Parathyroid adenoma (tissue), 2 donors: ENCODE measurements at regions not wholly inside any gene's neighbourhood (a gene's known extent, or its start where the extent isn't known, plus 50 kb on each side); places are given as distances from the start of the nearest gene placed in this dataset.
"Not testable (repeated sequence)": the region's sequence is repeated elsewhere in the genome, so short reads cannot be mapped to it uniquely, and the experiment has no call there.

Source experiments
- H2AFZ ChIP-seq: fragments of 300-600 bp; sonication (generic); one replicate; pipeline ENCODE4 v1.7.0; 2017; ENCODE audit warnings: antibody characterized with exemption, mild to moderate bottlenecking
- H3K27ac ChIP-seq: fragments of 300-600 bp; sonication (generic); one replicate; pipeline ENCODE4 v1.7.0; 2017
- H3K27me3 ChIP-seq: fragments of 300-600 bp; sonication (generic); one replicate; pipeline ENCODE4 v1.7.0; 2017; ENCODE audit warnings: low read length; ENCODE audit not compliant: control insufficient read depth, insufficient read depth
- H3K36me3 ChIP-seq: fragments of 300-600 bp; sonication (generic); one replicate; pipeline ENCODE4 v1.7.0; 2017; ENCODE audit warnings: low read length; ENCODE audit not compliant: control insufficient read depth, insufficient read depth
- H3K4me1 ChIP-seq: fragments of 300-600 bp; sonication (generic); one replicate; pipeline ENCODE4 v1.7.0; 2017; ENCODE audit warnings: control low read depth
- H3K4me2 ChIP-seq: fragments of 300-600 bp; sonication (generic); one replicate; pipeline ENCODE4 v1.7.0; 2017; ENCODE audit warnings: low read length
- H3K4me3 ChIP-seq: fragments of 300-600 bp; sonication (generic); one replicate; pipeline ENCODE4 v1.7.0; 2017; ENCODE audit warnings: low read depth, low read length
- H3K79me2 ChIP-seq: fragments of 300-600 bp; sonication (generic); one replicate; pipeline ENCODE4 v1.7.0; 2017; ENCODE audit warnings: control low read depth
- H3K9ac ChIP-seq: fragments of 300-600 bp; sonication (generic); one replicate; pipeline ENCODE4 v1.7.0; 2017; ENCODE audit warnings: mild to moderate bottlenecking
- H3K9me3 ChIP-seq: fragments of 300-600 bp; sonication (generic); one replicate; pipeline ENCODE4 v1.7.0; 2017; ENCODE audit warnings: low read length; ENCODE audit not compliant: control insufficient read depth
- TF ChIP-seq, protein P1 (sequence below): fragments of 300-600 bp; sonication (generic); IDR thresholded peaks from one replicate; pipeline ENCODE4 v1.7.0; 2017; ENCODE audit warnings: antibody characterized with exemption, mild to moderate bottlenecking
- donor health status: primary hyperparathyroidism.

DNA sequence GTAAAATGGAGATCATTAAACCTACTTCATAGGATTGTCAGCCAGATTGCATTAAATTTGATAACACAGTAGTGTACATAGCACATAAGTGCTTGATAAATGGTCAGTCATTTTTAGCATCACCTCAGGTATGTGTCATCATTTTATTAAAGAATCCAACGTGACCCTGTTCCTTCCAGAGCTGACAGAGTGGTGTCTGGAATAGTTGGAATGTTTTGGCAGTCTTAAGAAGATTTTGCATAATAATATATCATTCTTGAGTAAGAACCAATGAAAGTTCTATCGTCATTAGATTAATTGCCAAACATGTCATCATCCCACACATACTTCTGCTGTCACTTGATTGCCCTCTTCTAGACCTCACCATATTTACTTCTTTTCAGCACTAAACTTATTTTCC, 451.4 kb upstream of the POM121L12 start:
- no peak overlapping the region for H3K27ac ChIP-seq
- H3K4me2 ChIP-seq, result no peak overlapping the region
- no peak overlapping the region for H2AFZ ChIP-seq
- H3K9me3 ChIP-seq, result no peaks in the 10 kb centered on the region
- TF ChIP-seq, protein P1, sequence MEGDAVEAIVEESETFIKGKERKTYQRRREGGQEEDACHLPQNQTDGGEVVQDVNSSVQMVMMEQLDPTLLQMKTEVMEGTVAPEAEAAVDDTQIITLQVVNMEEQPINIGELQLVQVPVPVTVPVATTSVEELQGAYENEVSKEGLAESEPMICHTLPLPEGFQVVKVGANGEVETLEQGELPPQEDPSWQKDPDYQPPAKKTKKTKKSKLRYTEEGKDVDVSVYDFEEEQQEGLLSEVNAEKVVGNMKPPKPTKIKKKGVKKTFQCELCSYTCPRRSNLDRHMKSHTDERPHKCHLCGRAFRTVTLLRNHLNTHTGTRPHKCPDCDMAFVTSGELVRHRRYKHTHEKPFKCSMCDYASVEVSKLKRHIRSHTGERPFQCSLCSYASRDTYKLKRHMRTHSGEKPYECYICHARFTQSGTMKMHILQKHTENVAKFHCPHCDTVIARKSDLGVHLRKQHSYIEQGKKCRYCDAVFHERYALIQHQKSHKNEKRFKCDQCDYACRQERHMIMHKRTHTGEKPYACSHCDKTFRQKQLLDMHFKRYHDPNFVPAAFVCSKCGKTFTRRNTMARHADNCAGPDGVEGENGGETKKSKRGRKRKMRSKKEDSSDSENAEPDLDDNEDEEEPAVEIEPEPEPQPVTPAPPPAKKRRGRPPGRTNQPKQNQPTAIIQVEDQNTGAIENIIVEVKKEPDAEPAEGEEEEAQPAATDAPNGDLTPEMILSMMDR, result no peak
- no peaks in the 10 kb centered on the region for H3K27me3 ChIP-seq
- no peak overlapping the region for H3K9ac ChIP-seq
- no peaks in the 10 kb centered on the region for H3K79me2 ChIP-seq
- H3K4me3 ChIP-seq, result no peak overlapping the region
- no peaks in the 10 kb centered on the region for H3K4me1 ChIP-seq
- no peaks in the 10 kb centered on the region for H3K36me3 ChIP-seq

DNA sequence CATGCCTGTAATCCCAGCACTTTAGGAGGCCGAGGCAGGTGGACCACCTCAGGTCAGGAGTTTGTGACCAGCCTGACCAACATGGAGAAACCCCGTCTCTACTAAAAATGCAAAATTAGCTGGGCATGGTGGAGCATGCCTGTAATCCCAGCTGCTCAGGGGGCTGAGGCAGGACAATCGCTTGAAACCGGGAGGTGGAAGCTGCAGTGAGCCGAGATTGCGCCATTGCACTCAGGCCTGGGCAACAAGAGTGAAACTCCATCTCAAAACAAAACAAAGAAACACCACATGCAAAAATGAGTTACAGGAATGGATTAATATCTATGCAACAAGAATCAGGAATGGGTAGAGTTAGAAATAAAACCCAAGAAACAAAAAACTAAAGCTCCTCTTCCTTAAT, 462.3 kb upstream of the POM121L12 start:
- not testable (repeated sequence) for H3K79me2 ChIP-seq, H3K36me3 ChIP-seq, H3K4me2 ChIP-seq, H2AFZ ChIP-seq, H3K27me3 ChIP-seq, H3K4me3 ChIP-seq, H3K4me1 ChIP-seq, H3K9ac ChIP-seq, H3K27ac ChIP-seq, H3K9me3 ChIP-seq

- H3K27ac ChIP-seq, result no peak overlapping the region
- H3K4me3 ChIP-seq, result no peak overlapping the region
- no peaks in the 10 kb centered on the region for H3K9me3 ChIP-seq
- H3K4me1 ChIP-seq, result no peaks in the 10 kb centered on the region
- no peaks in the 10 kb centered on the region for H3K36me3 ChIP-seq
- no peaks in the 10 kb centered on the region for H3K79me2 ChIP-seq
- H3K9ac ChIP-seq, result no peak overlapping the region
- TF ChIP-seq, protein P1, result no peak
- no peaks in the 10 kb centered on the region for H3K27me3 ChIP-seq
- no peak overlapping the region for H3K4me2 ChIP-seq
- no peak overlapping the region for H2AFZ ChIP-seq
Measured at GRCh38 chr7:52571026-52571425, 464.4 kb upstream of the POM121L12 start.

GRCh38 chr7:52569151-52569550, 466.3 kb upstream of the POM121L12 start:
- Histone ChIP-seq H3K4me1 (no peaks in the 10 kb centered on the region), H3K9me3 (no peaks in the 10 kb centered on the region), H3K4me2 (no peak overlapping the region), H3K9ac (no peak overlapping the region), H3K27ac (no peak overlapping the region), H3K27me3 (no peaks in the 10 kb centered on the region), H3K79me2 (no peaks in the 10 kb centered on the region), H2AFZ (no peak overlapping the region), H3K36me3 (no peaks in the 10 kb centered on the region), H3K4me3 (no peak overlapping the region)
- TF ChIP-seq, protein P1, result no peak

DNA sequence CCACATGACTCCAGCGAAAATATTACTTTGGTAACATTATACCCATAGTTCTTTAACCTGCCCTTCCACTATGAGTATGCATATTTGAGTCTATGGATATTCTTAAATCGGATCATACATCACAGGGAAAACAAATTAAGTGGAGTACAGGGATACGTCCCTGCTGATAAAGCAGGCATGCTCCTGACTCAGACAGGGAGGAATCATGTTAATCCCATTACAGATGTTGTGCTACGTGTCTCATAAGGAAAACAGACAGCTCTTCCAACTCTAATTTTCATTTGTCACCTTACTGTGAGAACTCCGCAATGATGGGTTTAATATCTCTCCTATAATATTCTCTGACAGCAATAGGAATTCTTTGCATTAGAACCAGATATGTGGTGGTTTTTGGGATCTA, 469.5 kb upstream of the POM121L12 start:
- no peak overlapping the region for H3K4me3 ChIP-seq
- no peak overlapping the region for H2AFZ ChIP-seq
- H3K9me3 ChIP-seq, result no peaks in the 10 kb centered on the region
- no peak overlapping the region for H3K4me2 ChIP-seq
- no peak overlapping the region for H3K9ac ChIP-seq
- TF ChIP-seq, protein P1, result no peak
- H3K79me2 ChIP-seq, result no peaks in the 10 kb centered on the region
- H3K27ac ChIP-seq, result no peak overlapping the region
- no peaks in the 10 kb centered on the region for H3K4me1 ChIP-seq
- no peaks in the 10 kb centered on the region for H3K36me3 ChIP-seq
- H3K27me3 ChIP-seq, result no peaks in the 10 kb centered on the region
